HCT116 (cell line): ENCODE measurements at regions not wholly inside any gene's neighbourhood (a gene's known extent, or its start where the extent isn't known, plus 50 kb on each side); places are given as distances from the start of the nearest gene placed in this dataset.
A peak's percentile ranks its signal among the peaks of the same experiment; 100 is the strongest.

Source experiments
- CBX3 ChIP-seq: IDR thresholded peaks from 2 replicates; pipeline ENCODE4 v1.6.1; 2012; ENCODE audit warnings: low read depth
- CEBPB ChIP-seq: IDR thresholded peaks from 2 replicates; pipeline ENCODE4 v1.6.1; 2012; ENCODE audit warnings: low read depth
- CTCF ChIP-seq, 3 experiments: fragments of 200-600 bp in 1 of 3; sonication (generic) in 1 of 3; IDR thresholded peaks in 2 of 3; conservative IDR thresholded peaks in 1 of 3; 2 replicates each; pipeline ENCODE4 v1.5.1; 2012 to 2017; ENCODE audit warnings: low read depth in 2 of 3, low read length in 2 of 3, antibody characterized with exemption in 1 of 3, borderline replicate concordance in 1 of 3, control low read depth in 1 of 3, mild to moderate bottlenecking in 1 of 3, mixed read lengths in 1 of 3, mixed run types in 1 of 3, moderate library complexity in 1 of 3; ENCODE audit not compliant: insufficient read depth in 1 of 3
- EZH2 ChIP-seq: fragments of 200-600 bp; sonication (generic); IDR thresholded peaks from 2 replicates; pipeline ENCODE4 v1.6.1; 2017; ENCODE audit warnings: antibody characterized with exemption, mixed run types
- EZH2phosphoT487 ChIP-seq: fragments of 200-600 bp; IDR thresholded peaks from 2 replicates; pipeline ENCODE4 v1.6.1; 2018; ENCODE audit warnings: antibody characterized with exemption, borderline replicate concordance
- FOSL1 ChIP-seq: IDR thresholded peaks from 2 replicates; pipeline ENCODE4 v1.6.1; 2012; ENCODE audit warnings: low read depth
- JUND ChIP-seq: IDR thresholded peaks from 2 replicates; pipeline ENCODE4 v1.6.1; 2012
- MAX ChIP-seq: IDR thresholded peaks from 2 replicates; pipeline ENCODE4 v1.6.1; 2012
- POLR2A ChIP-seq: IDR thresholded peaks from 2 replicates; pipeline ENCODE4 v1.7.0; 2011; ENCODE audit warnings: borderline replicate concordance; ENCODE audit not compliant: insufficient read depth, insufficient read length; ENCODE audit errors: extremely low read depth
- POLR2AphosphoS5 ChIP-seq: IDR thresholded peaks from 2 replicates; pipeline ENCODE4 v1.6.1; 2011; ENCODE audit warnings: mild to moderate bottlenecking, low read depth, low read length, moderate library complexity
- RAD21 ChIP-seq: IDR thresholded peaks from 2 replicates; pipeline ENCODE4 v1.6.1; 2012; ENCODE audit warnings: low read depth, mild to moderate bottlenecking
- REST ChIP-seq: IDR thresholded peaks from 2 replicates; pipeline ENCODE4 v1.6.1; 2012; ENCODE audit warnings: low read depth
- YY1 ChIP-seq: IDR thresholded peaks from 2 replicates; pipeline ENCODE4 v1.6.1; 2011; ENCODE audit warnings: low read length, low read depth, moderate library complexity, mild to moderate bottlenecking; ENCODE audit not compliant: insufficient replicate concordance; ENCODE audit errors: extremely low read depth
- ZNF274 ChIP-seq: fragments of 200-500 bp; sonication (Bioruptor generic); IDR thresholded peaks from 2 replicates; pipeline ENCODE4 v1.6.1; 2014; ENCODE audit warnings: mild to moderate bottlenecking, low read depth, low read length, inconsistent platforms

- no peak for TF ChIP-seq EZH2phosphoT487
- peak; percentile 30; the same call in 1 of the 2 replicates for TF ChIP-seq RAD21
- 0 out of 6 replicates have a peak, but pooled peaks of 1 of the 3 experiments have one; percentile 3 for TF ChIP-seq CTCF (IDR thresholded peaks at IDR 0.05 in 2 of 3, conservative IDR thresholded peaks at IDR 0.05 in 1 of 3; ENCODE audit: borderline replicate concordance in 1 of 3, insufficient read depth in 1 of 3, low read depth in 2 of 3, low read length in 2 of 3)
- no peak for TF ChIP-seq EZH2
- no peak for TF ChIP-seq POLR2A
- peak; percentile 57 for TF ChIP-seq CBX3
- no peak for TF ChIP-seq ZNF274
- peak; percentile 70 for TF ChIP-seq MAX
- TF ChIP-seq YY1 = peak; percentile 72
- TF ChIP-seq REST = no peak
- peak; percentile 67 for TF ChIP-seq POLR2AphosphoS5
- peak; percentile 96 for TF ChIP-seq FOSL1
- TF ChIP-seq CEBPB = peak; percentile 67
- peak; percentile 91 for TF ChIP-seq JUND
Observed at GRCh38 chr1:93738075-93738622, 56.5 kb upstream of the BCAR3 start.
